MM.1S (cell line): ENCODE measurements at regions not wholly inside any gene's neighbourhood (a gene's known extent, or its start where the extent isn't known, plus 50 kb on each side); places are given as distances from the start of the nearest gene placed in this dataset.

ENCODE experiments used
- DNase-seq: peaks from one replicate; pipeline ENCODE4 v3.0.0-alpha.2; 2015
- H2AFZ ChIP-seq: fragments of 300-600 bp; sonication (generic); 2 replicates; pipeline ENCODE4 v1.6.0; 2016; ENCODE audit warnings: antibody characterized with exemption, low read length
- H3F3A ChIP-seq: fragments of 300-600 bp; sonication (generic); 2 replicates; pipeline ENCODE4 v1.6.1; 2016; ENCODE audit warnings: mild to moderate bottlenecking, antibody characterized with exemption, low read length, moderate library complexity, mixed read lengths; ENCODE audit not compliant: insufficient read depth
- H3K27ac ChIP-seq: fragments of 300-600 bp; sonication (generic); 2 replicates; pipeline ENCODE4 v1.5.1; 2016; ENCODE audit warnings: mild to moderate bottlenecking, low read length
- H3K27me3 ChIP-seq: fragments of 300-600 bp; sonication (generic); replicated peaks from 2 replicates; pipeline ENCODE4 v1.6.0; 2016; ENCODE audit warnings: low read length; ENCODE audit not compliant: insufficient read depth
- H3K36me3 ChIP-seq: fragments of 300-600 bp; sonication (generic); replicated peaks from 2 replicates; pipeline ENCODE4 v1.6.1; 2016; ENCODE audit warnings: mild to moderate bottlenecking, low read length, mixed read lengths; ENCODE audit not compliant: insufficient read depth
- H3K4me1 ChIP-seq: fragments of 300-600 bp; sonication (generic); 2 replicates; pipeline ENCODE4 v1.6.1; 2016; ENCODE audit warnings: low read length, mixed read lengths
- H3K4me2 ChIP-seq: fragments of 300-600 bp; sonication (generic); 2 replicates; pipeline ENCODE4 v1.6.0; 2016; ENCODE audit warnings: low read depth, low read length
- H3K4me3 ChIP-seq: fragments of 300-600 bp; sonication (generic); 2 replicates; pipeline ENCODE4 v1.5.1; 2016; ENCODE audit warnings: low read length, mixed read lengths
- H3K79me2 ChIP-seq: fragments of 300-600 bp; sonication (generic); 2 replicates; pipeline ENCODE4 v1.6.1; 2016; ENCODE audit warnings: mixed run types, low read length, mixed read lengths
- H3K9ac ChIP-seq: fragments of 300-600 bp; sonication (generic); 2 replicates; pipeline ENCODE4 v1.6.1; 2016; ENCODE audit warnings: low read length, mixed read lengths
- H3K9me2 ChIP-seq: fragments of 300-600 bp; sonication (generic); replicated peaks from 2 replicates; pipeline ENCODE4 v1.6.1; 2016; ENCODE audit warnings: mild to moderate bottlenecking, low read length, mixed read lengths; ENCODE audit not compliant: insufficient read depth
- H3K9me3 ChIP-seq: fragments of 300-600 bp; sonication (generic); replicated peaks from 2 replicates; pipeline ENCODE4 v1.6.1; 2016; ENCODE audit warnings: mild to moderate bottlenecking, low read length, mixed read lengths; ENCODE audit not compliant: insufficient read depth
- H4K20me1 ChIP-seq: fragments of 300-600 bp; sonication (generic); 2 replicates; pipeline ENCODE4 v1.6.1; 2016; ENCODE audit warnings: mild to moderate bottlenecking, low read length, moderate library complexity, mixed read lengths; ENCODE audit not compliant: insufficient read depth
- EZH2 ChIP-seq: fragments of 300-600 bp; sonication (generic); optimal IDR thresholded peaks from 2 replicates; pipeline ENCODE3; 2017; ENCODE audit warnings: low read depth, mild to moderate bottlenecking, antibody characterized with exemption, low read length, mixed read lengths
- EZH2phosphoT487 ChIP-seq: fragments of 300-600 bp; sonication (generic); IDR thresholded peaks from 2 replicates; pipeline ENCODE4 v1.6.1; 2018; ENCODE audit warnings: antibody characterized with exemption, low read length
- TF ChIP-seq, protein P1 (sequence below): fragments of 300-600 bp; sonication (generic); IDR thresholded peaks from 2 replicates; pipeline ENCODE4 v1.5.1; 2016; ENCODE audit warnings: antibody characterized with exemption, low read length, mixed read lengths

DNA sequence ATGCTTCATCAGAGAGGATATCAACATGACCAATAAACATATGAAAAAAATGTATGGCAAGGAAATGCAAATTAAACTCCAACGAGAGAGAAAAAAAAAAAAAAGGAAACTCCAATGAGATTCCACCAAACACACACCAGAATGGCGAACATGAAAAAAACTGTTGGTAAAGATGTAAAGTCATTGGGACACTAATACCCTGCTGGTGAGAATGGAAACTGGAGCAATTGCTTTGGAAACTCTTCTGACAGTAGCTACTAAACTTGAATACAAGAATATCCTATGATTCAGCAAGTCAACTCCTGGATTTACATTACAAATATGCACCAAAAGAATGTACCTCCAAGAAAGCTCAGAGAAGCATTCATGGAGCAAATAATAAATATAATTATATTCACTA is 260.7 kb upstream of the ECI2 start:
- no peak for DNase-seq
- no peak for TF ChIP-seq EZH2phosphoT487
- no peak for TF ChIP-seq EZH2
- TF ChIP-seq, protein P1, sequence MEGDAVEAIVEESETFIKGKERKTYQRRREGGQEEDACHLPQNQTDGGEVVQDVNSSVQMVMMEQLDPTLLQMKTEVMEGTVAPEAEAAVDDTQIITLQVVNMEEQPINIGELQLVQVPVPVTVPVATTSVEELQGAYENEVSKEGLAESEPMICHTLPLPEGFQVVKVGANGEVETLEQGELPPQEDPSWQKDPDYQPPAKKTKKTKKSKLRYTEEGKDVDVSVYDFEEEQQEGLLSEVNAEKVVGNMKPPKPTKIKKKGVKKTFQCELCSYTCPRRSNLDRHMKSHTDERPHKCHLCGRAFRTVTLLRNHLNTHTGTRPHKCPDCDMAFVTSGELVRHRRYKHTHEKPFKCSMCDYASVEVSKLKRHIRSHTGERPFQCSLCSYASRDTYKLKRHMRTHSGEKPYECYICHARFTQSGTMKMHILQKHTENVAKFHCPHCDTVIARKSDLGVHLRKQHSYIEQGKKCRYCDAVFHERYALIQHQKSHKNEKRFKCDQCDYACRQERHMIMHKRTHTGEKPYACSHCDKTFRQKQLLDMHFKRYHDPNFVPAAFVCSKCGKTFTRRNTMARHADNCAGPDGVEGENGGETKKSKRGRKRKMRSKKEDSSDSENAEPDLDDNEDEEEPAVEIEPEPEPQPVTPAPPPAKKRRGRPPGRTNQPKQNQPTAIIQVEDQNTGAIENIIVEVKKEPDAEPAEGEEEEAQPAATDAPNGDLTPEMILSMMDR = no peak

DNA sequence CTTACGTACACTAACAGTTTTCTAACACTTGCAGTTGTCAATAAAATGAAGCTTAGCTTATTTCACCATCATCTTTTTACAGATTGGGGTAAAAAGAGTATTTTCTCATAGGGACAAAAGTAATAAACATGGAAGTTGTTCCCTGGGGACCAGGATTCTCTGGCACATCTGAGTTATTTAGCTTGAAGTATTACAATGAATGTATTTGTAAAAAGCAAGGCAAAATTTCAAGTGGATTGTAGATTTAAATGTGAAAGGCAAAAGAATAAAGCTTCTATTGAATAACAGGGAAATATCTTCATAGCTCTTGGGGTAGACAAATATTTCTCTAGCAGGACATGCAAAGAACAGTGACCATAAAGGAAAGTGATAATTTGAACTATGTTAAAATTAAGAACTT is 260.0 kb upstream of the ECI2 start:
- Histone ChIP-seq H3K9me2 (no peaks in the 10 kb centered on the region), H3K4me1 (no peaks in the 10 kb centered on the region), H3K79me2 (no peaks in the 10 kb centered on the region), H3K4me3 (no peak overlapping the region), H3K4me2 (no peak overlapping the region), H3K9ac (no peak overlapping the region), H4K20me1 (no peaks in the 10 kb centered on the region), H3K27me3 (no peaks in the 10 kb centered on the region), H3K9me3 (no peaks in the 10 kb centered on the region), H2AFZ (no peak overlapping the region), H3K27ac (no peak overlapping the region), H3K36me3 (no peaks in the 10 kb centered on the region), H3F3A (no peaks in the 10 kb centered on the region)
- no peak for DNase-seq
- TF ChIP-seq EZH2 (no peak), EZH2phosphoT487 (no peak)
- TF ChIP-seq, protein P1 = no peak

More for the DNA sequence above, 260.7 kb upstream of the ECI2 start:
- H3K4me3 ChIP-seq = no peak overlapping the region
- H3K4me1 ChIP-seq = no peaks in the 10 kb centered on the region
- H3K36me3 ChIP-seq = no peaks in the 10 kb centered on the region
- H3F3A ChIP-seq = no peaks in the 10 kb centered on the region
- H2AFZ ChIP-seq = no peak overlapping the region
- H3K9me2 ChIP-seq = no peaks in the 10 kb centered on the region
- no peaks in the 10 kb centered on the region for H3K27me3 ChIP-seq
- H3K79me2 ChIP-seq = no peaks in the 10 kb centered on the region
- H3K27ac ChIP-seq = no peak overlapping the region
- H3K4me2 ChIP-seq = no peak overlapping the region
- no peak overlapping the region for H3K9ac ChIP-seq
- H4K20me1 ChIP-seq = no peaks in the 10 kb centered on the region
- H3K9me3 ChIP-seq = no peaks in the 10 kb centered on the region

DNA sequence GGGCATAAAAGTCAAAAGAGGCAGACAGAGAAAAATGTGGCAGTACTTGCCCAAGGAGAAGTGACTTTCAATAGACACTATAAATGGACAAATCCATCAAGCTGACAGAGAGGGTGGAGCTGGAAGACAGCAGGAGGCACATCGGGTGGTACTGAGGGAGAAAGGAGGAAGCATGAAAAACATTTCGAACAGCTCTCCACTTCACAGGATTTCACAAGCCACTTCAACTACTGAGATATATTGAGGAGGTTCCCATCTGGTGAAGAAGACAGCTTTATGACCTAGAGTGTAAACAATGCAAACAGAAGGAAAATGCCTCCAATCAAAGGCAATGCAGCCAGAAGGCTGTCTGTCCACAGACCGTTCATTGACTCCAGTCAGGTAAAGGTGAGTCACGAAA is 259.4 kb upstream of the ECI2 start:
- no peaks in the 10 kb centered on the region for H3F3A ChIP-seq
- H3K9me2 ChIP-seq = no peaks in the 10 kb centered on the region
- H3K36me3 ChIP-seq = no peaks in the 10 kb centered on the region
- no peak overlapping the region for H3K9ac ChIP-seq
- no peaks in the 10 kb centered on the region for H3K79me2 ChIP-seq
- no peaks in the 10 kb centered on the region for H4K20me1 ChIP-seq
- no peaks in the 10 kb centered on the region for H3K27me3 ChIP-seq
- TF ChIP-seq EZH2phosphoT487 = no peak
- TF ChIP-seq EZH2 = no peak
- TF ChIP-seq, protein P1 = no peak
- H2AFZ ChIP-seq = no peak overlapping the region
- H3K4me1 ChIP-seq = no peaks in the 10 kb centered on the region
- no peak overlapping the region for H3K27ac ChIP-seq
- H3K4me2 ChIP-seq = no peak overlapping the region
- no peak overlapping the region for H3K4me3 ChIP-seq
- H3K9me3 ChIP-seq = no peaks in the 10 kb centered on the region
- no peak for DNase-seq
